ENCODE measurements at regions not wholly inside any gene's neighbourhood (a gene's known extent, or its start where the extent isn't known, plus 50 kb on each side); places are given as distances from the start of the nearest gene placed in this dataset.

- no peak for DNase-seq (ENCODE audit: low read depth, low spot score)
Measured at GRCh38 chr7:134561-135256, 57.7 kb upstream of the FAM20C start.

- DNase-seq (ENCODE audit: low read depth, low spot score), result no peak
Measured at GRCh38 chr7:135257-135653, 57.1 kb upstream of the FAM20C start.

- DNase-seq (ENCODE audit: low read depth, low spot score), result no peak
Measured at GRCh38 chr7:135731-136645, 56.4 kb upstream of the FAM20C start.

DNA sequence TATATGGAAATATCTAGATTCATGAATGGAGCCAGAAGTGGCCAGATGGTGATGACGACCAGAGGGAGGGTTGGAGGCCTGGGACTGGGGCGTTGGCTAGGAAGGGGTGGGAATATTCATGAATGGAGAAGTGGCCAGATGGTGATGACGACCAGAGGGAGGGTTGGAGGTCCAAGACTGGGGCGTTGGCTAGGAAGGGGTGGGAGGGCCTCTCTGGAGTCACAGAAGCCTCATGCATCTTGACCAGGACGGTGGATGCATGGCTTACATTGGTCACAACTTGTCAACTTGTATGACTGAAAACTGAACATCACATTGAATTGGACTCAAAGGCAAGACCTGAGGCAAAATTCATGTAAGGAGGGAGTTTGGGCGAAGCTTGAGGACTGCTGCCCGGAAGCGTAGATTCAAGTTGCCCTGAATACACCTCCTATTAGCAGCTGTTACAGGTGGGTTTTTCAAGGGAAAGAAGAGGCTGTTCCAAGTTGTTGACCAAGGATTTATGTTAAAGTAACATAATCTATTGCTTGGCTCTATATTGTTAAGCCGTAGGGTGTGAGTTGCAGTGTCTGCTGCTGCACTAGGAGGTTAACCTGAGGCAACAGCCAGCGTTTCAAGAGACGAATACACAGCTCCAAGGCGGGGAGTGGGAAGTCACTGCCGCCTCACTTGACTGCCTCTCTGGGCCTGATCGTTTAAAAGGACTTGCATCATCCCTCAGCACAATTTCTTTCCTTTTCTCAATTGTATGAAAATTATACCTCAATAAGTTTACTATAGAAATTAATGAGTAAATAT is 55.1 kb upstream of the FAM20C start:
- no peak for DNase-seq (ENCODE audit: low read depth, low spot score)

- DNase-seq (ENCODE audit: low read depth, low spot score), result no peak
Measured at GRCh38 chr7:139131-139530, 53.2 kb upstream of the FAM20C start.

DNA sequence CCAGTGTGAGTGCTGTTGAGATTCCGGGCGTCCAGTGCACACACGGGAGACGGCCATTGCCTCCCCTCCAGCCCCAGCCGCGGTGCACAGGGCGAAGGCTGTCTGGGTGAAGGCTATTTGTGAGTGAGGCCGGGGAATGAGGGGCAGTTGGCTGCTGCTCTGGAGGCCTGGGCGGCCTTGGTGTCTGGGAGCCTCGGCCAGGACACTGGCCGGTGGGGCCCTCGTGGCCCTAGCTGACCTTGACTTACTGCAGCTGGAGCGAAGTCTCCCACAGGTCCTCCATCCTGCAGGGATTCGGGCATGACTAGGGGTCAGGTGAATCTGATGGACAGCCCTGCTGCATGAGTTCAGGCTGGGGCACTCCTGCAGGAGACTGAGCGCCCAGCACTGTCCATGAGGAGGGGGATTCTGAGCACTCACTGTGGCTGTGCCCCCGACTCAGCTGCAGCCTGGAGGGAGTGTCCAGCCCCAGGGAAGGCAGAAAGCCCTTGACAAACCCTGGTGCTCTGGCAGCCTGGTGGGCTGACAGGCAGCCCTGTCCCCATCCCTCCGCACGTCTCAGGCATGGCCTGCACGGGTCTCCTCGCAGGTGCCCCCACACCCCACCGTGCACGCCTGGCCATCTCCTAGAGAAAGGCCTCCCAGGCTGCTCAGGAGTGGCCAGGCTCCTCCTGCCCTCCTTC is 52.7 kb upstream of the FAM20C start:
- DNase-seq (ENCODE audit: low read depth, low spot score), result no peak

GRCh38 chr7:140996-141395 is 51.4 kb upstream of the FAM20C start:
- no peak for DNase-seq (ENCODE audit: low read depth, low spot score)

DNA sequence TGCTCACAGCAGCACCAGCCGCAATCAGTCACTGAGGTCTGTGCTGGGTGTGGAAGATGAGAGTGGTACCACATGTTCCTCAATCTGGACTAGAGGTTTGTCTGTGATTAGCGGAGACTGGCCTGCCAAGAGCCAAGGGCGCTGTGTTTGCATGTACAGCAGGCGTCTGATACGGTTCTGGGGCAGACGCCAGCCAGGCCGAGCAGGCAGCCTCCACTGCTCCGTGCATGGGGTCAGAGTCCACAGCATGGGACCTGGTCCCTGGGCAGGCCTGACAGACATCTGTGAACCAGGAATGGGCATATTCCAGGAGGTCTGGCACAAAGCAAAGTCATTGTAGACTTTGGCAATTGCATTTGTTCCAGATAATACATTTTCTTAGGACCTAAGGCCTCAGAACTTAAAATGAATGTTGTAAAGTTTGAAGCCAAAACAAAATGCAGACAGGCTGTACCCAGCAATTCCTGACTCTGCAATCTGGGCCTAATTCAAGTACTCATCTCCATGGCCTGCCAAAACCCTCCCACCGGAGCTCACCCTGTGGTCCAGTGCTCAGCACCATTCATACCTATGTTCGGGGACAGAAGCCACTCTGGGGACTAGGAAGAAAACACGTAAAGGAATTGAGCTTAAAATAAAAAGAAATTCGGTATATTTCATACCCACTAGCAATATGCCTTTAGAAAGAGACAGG is 50.0 kb upstream of the FAM20C start:
- no peak for DNase-seq (ENCODE audit: low read depth, low spot score)
